Adrenal gland (tissue), 5 donors: ENCODE measurements at regions not wholly inside any gene's neighbourhood (a gene's known extent, or its start where the extent isn't known, plus 50 kb on each side); places are given as distances from the start of the nearest gene placed in this dataset.

Experiments used
- CTCF ChIP-seq, 6 experiments: fragments of 450-650 bp in 4 of 6; fragments of 200-600 bp in 2 of 6; sonication (generic) in 1 of 6; IDR thresholded peaks; 1 replicate in 5 of 6; 2 replicates in 1 of 6; pipeline versions ENCODE4 v1.5.1 to v1.8.0; 2016 to 2021; ENCODE audit warnings: antibody characterized with exemption in 6 of 6, mild to moderate bottlenecking in 2 of 6, moderate library complexity in 1 of 6
- POLR2A ChIP-seq, 2 donors: fragments of 450-650 bp; IDR thresholded peaks; one replicate each; pipeline ENCODE4 v1.6.1; 2017; ENCODE audit warnings: antibody characterized with exemption in 2 of 2, mild to moderate bottlenecking in 2 of 2, moderate library complexity in 1 of 2
- donor health status: DM: no; HTN: no; CAD: no.

GRCh38 chr10:36526033-36526432 is 599.4 kb upstream of the ANKRD30A start:
- TF ChIP-seq CTCF (IDR thresholded peaks at IDR 0.05) (no peak), POLR2A (IDR thresholded peaks at IDR 0.05) (no peak)
